ENCODE measurements at regions not wholly inside any gene's neighbourhood (a gene's known extent, or its start where the extent isn't known, plus 50 kb on each side); places are given as distances from the start of the nearest gene placed in this dataset.

GRCh38 chr10:6977398-6978186, 397.5 kb upstream of the PRKCQ start:
- Histone ChIP-seq H3K4me2 (ENCODE audit: low read length) (no peak overlapping the region), H3K27me3 (ENCODE audit: low read length) (peaks cover 25% of the 10 kb centered on the region; the same call in 1 of the 2 replicates), H3K9ac (ENCODE audit: low read length) (no peak overlapping the region), H3K79me2 (ENCODE audit: low read length) (no peaks in the 10 kb centered on the region), H3K4me1 (ENCODE audit: insufficient read depth, low read length) (no peaks in the 10 kb centered on the region), H3F3A (ENCODE audit: low read length, unreplicated experiment) (no peaks in the 10 kb centered on the region), H3K27ac (ENCODE audit: low read length) (no peak overlapping the region), H3K9me2 (replicated peaks; ENCODE audit: low read length) (no peaks in the 10 kb centered on the region), H2AFZ (ENCODE audit: low read length) (no peak overlapping the region), H4K20me1 (ENCODE audit: low read length) (no peaks in the 10 kb centered on the region), H3K9me3 (ENCODE audit: low read length) (no peaks in the 10 kb centered on the region), H3K4me3 (ENCODE audit: low read length) (no peak overlapping the region), H3K36me3 (ENCODE audit: low read depth, low read length) (no peaks in the 10 kb centered on the region)
- POLR2A ChIA-PET (ENCODE audit: unreplicated experiment): no interaction called here
- ATAC-seq (no peak), DNase-seq (no peak)
- no TSS peak for BruUV-seq (replicated peaks)
- TF ChIP-seq EZH2 (IDR thresholded peaks at IDR 0.05; ENCODE audit: low read length, unreplicated experiment) (no peak), EZH2phosphoT487 (IDR thresholded peaks at IDR 0.05; ENCODE audit: borderline replicate concordance, low read length) (no peak), CTCF (conservative IDR thresholded peaks at IDR 0.05; ENCODE audit: low read depth, low read length) (no peak)
- CTCF ChIA-PET: interaction anchor here (0.6 kb wide), 1 partner anchor 334 kb away, joined by 3 read pairs; no protein-coding TSS in a partner anchor
- intact Hi-C loops (cut with micrococcal nuclease): no loop called here

GRCh38 chr10:6973899-6974298, 393.8 kb upstream of the PRKCQ start:
- Histone ChIP-seq H2AFZ (ENCODE audit: low read length) (no peak overlapping the region), H3K36me3 (ENCODE audit: low read depth, low read length) (no peaks in the 10 kb centered on the region), H3K27me3 (ENCODE audit: low read length) (peaks cover 12% of the 10 kb centered on the region; the same call in 1 of the 2 replicates), H3K27ac (ENCODE audit: low read length) (no peak overlapping the region), H3K79me2 (ENCODE audit: low read length) (no peaks in the 10 kb centered on the region), H3K4me2 (ENCODE audit: low read length) (no peak overlapping the region), H3K4me1 (ENCODE audit: insufficient read depth, low read length) (no peaks in the 10 kb centered on the region), H3K9me3 (ENCODE audit: low read length) (no peaks in the 10 kb centered on the region), H3K4me3 (ENCODE audit: low read length) (no peak overlapping the region), H4K20me1 (ENCODE audit: low read length) (no peaks in the 10 kb centered on the region), H3K9me2 (replicated peaks; ENCODE audit: low read length) (no peaks in the 10 kb centered on the region), H3F3A (ENCODE audit: low read length, unreplicated experiment) (no peaks in the 10 kb centered on the region), H3K9ac (ENCODE audit: low read length) (no peak overlapping the region)
- ChIA-PET CTCF (no interaction called here), POLR2A (ENCODE audit: unreplicated experiment) (no interaction called here)
- no TSS peak for BruUV-seq (replicated peaks)
- no peak for ATAC-seq
- no peak for TF ChIP-seq EZH2 (IDR thresholded peaks at IDR 0.05; ENCODE audit: low read length, unreplicated experiment)
- no peak for TF ChIP-seq EZH2phosphoT487 (IDR thresholded peaks at IDR 0.05; ENCODE audit: borderline replicate concordance, low read length)
- TF ChIP-seq CTCF (conservative IDR thresholded peaks at IDR 0.05; ENCODE audit: low read depth, low read length): no peak
- no peak for DNase-seq
- intact Hi-C loops (cut with micrococcal nuclease): no loop called here

GRCh38 chr10:6972226-6972625, 392.1 kb upstream of the PRKCQ start:
- no peaks in the 10 kb centered on the region for H3K4me1 ChIP-seq (ENCODE audit: insufficient read depth, low read length)
- no peak overlapping the region for H3K9ac ChIP-seq (ENCODE audit: low read length)
- H3K9me2 ChIP-seq (replicated peaks; ENCODE audit: low read length): no peaks in the 10 kb centered on the region
- intact Hi-C loops (cut with micrococcal nuclease): no loop called here
- H4K20me1 ChIP-seq (ENCODE audit: low read length): no peaks in the 10 kb centered on the region
- no peaks in the 10 kb centered on the region for H3K79me2 ChIP-seq (ENCODE audit: low read length)
- 0 out of 2 replicates have a peak, but pooled peaks cover 3% of the 10 kb centered on the region for H3K27me3 ChIP-seq (ENCODE audit: low read length)
- ChIA-PET CTCF (no interaction called here), POLR2A (ENCODE audit: unreplicated experiment) (no interaction called here)
- no TSS peak for BruUV-seq (replicated peaks)
- H3K4me2 ChIP-seq (ENCODE audit: low read length): no peak overlapping the region
- H3F3A ChIP-seq (ENCODE audit: low read length, unreplicated experiment): no peaks in the 10 kb centered on the region
- DNase-seq (no peak), ATAC-seq (no peak)
- H2AFZ ChIP-seq (ENCODE audit: low read length): no peak overlapping the region
- no peak overlapping the region for H3K27ac ChIP-seq (ENCODE audit: low read length)
- no peaks in the 10 kb centered on the region for H3K9me3 ChIP-seq (ENCODE audit: low read length)
- no peaks in the 10 kb centered on the region for H3K36me3 ChIP-seq (ENCODE audit: low read depth, low read length)
- H3K4me3 ChIP-seq (ENCODE audit: low read length): no peak overlapping the region
- no peak for TF ChIP-seq EZH2phosphoT487 (IDR thresholded peaks at IDR 0.05; ENCODE audit: borderline replicate concordance, low read length)
- TF ChIP-seq EZH2 (IDR thresholded peaks at IDR 0.05; ENCODE audit: low read length, unreplicated experiment): no peak
- TF ChIP-seq CTCF (conservative IDR thresholded peaks at IDR 0.05; ENCODE audit: low read depth, low read length): no peak
